Hepatocyte (in vitro differentiated cells): ENCODE measurements at regions not wholly inside any gene's neighbourhood (a gene's known extent, or its start where the extent isn't known, plus 50 kb on each side); places are given as distances from the start of the nearest gene placed in this dataset.

ENCODE experiments used
- DNase-seq: peaks from one replicate; pipeline ENCODE4 v3.0.0-alpha.2; 2016; ENCODE audit warnings: low spot score
- H2AFZ ChIP-seq: fragments of 200-600 bp; sonication (generic); 2 replicates; pipeline ENCODE4 v1.6.0; 2016; ENCODE audit warnings: antibody characterized with exemption, mild to moderate bottlenecking
- H3K27ac ChIP-seq: fragments of 200-600 bp; sonication (generic); 2 replicates; pipeline ENCODE4 v1.5.1; 2016; ENCODE audit warnings: mild to moderate bottlenecking
- H3K27me3 ChIP-seq: fragments of 200-600 bp; sonication (generic); 2 replicates; pipeline ENCODE4 v1.6.1; 2016
- H3K36me3 ChIP-seq: fragments of 200-600 bp; sonication (generic); replicated peaks from 2 replicates; pipeline ENCODE4 v1.5.1; 2016; ENCODE audit warnings: low read depth; ENCODE audit not compliant: insufficient read depth
- H3K4me1 ChIP-seq: fragments of 200-600 bp; sonication (generic); 2 replicates; pipeline ENCODE4 v1.5.1; 2016; ENCODE audit warnings: mild to moderate bottlenecking, moderate library complexity; ENCODE audit not compliant: insufficient read depth
- H3K4me2 ChIP-seq: fragments of 200-600 bp; sonication (generic); 2 replicates; pipeline ENCODE4 v1.6.0; 2016
- H3K4me3 ChIP-seq: fragments of 200-600 bp; sonication (generic); 2 replicates; pipeline ENCODE4 v1.5.1; 2016; ENCODE audit warnings: mild to moderate bottlenecking
- H3K79me2 ChIP-seq: fragments of 200-600 bp; sonication (generic); 2 replicates; pipeline ENCODE4 v1.6.0; 2017; ENCODE audit warnings: mild to moderate bottlenecking
- H3K9me2 ChIP-seq: fragments of 200-600 bp; sonication (generic); replicated peaks from 2 replicates; pipeline ENCODE4 v1.6.0; 2017; ENCODE audit warnings: mild to moderate bottlenecking; ENCODE audit not compliant: insufficient read depth
- H3K9me3 ChIP-seq: fragments of 200-600 bp; sonication (generic); 2 replicates; pipeline ENCODE4 v1.5.1; 2016; ENCODE audit warnings: low read depth, mild to moderate bottlenecking
- H4K20me1 ChIP-seq: fragments of 200-600 bp; sonication (generic); 2 replicates; pipeline ENCODE4 v1.6.0; 2016; ENCODE audit warnings: mild to moderate bottlenecking; ENCODE audit not compliant: insufficient read depth, poor library complexity, severe bottlenecking
- EZH2 ChIP-seq: fragments of 200-600 bp; sonication (generic); IDR thresholded peaks from 2 replicates; pipeline ENCODE4 v1.6.1; 2016; ENCODE audit warnings: antibody characterized with exemption, mild to moderate bottlenecking, borderline replicate concordance
- EZH2phosphoT487 ChIP-seq: fragments of 200-600 bp; sonication (generic); IDR thresholded peaks from one replicate; pipeline ENCODE4 v1.6.1; 2018; ENCODE audit warnings: antibody characterized with exemption, mild to moderate bottlenecking, low read depth, moderate library complexity; ENCODE audit not compliant: unreplicated experiment, severe bottlenecking
- WGBS: methylation state at CpG from one replicate; pipeline ENCODE4 v1.1.6; 2016; ENCODE audit warnings: low lambda C conversion rate; ENCODE audit errors: missing lambda C conversion rate; 5-methylcytosine and 5-hydroxymethylcytosine counted together
- TF ChIP-seq, protein P1 (sequence below): fragments of 200-600 bp; sonication (generic); IDR thresholded peaks from 2 replicates; pipeline ENCODE4 v1.5.1; 2016; ENCODE audit warnings: antibody characterized with exemption, mild to moderate bottlenecking; ENCODE audit not compliant: poor library complexity

DNA sequence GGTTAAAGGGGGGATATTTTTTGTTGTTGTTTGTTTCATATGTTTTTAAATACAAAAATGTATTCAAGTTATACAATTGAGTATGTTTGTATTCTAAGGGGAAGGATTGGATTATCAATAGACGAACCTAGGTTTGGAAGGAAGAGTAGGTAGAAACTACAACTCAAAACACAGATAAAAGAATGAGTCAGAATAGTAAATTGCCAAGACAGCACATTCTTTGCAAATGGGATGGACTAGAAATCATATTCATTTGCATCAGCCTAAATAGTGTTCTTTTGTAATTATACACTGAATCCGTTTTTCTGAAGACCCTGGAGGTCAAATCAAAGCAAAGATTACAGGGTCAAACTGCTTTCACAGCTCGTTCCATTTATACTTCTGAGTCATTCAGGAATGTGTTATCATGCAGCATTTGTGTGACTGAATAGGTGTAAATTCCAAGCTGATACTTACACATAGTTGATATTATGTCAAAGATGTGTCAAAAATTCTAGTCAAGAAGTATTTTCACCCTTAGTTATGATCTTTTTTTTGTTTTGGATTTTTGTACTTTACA, 273.3 kb upstream of the FAT4 start:
- Histone ChIP-seq H3K4me1 (no peaks in the 10 kb centered on the region), H3K36me3 (no peaks in the 10 kb centered on the region), H3K9me2 (no peaks in the 10 kb centered on the region), H3K27ac (no peak overlapping the region), H2AFZ (no peak overlapping the region), H3K4me3 (no peak overlapping the region), H4K20me1 (no peaks in the 10 kb centered on the region), H3K79me2 (no peaks in the 10 kb centered on the region), H3K9me3 (no peaks in the 10 kb centered on the region), H3K27me3 (no peaks in the 10 kb centered on the region), H3K4me2 (no peak overlapping the region)
- DNase-seq = no peak
- 41% methylated on average over 3 of the region's 3 CpGs for WGBS
- TF ChIP-seq EZH2phosphoT487 (no peak), EZH2 (no peak)
- TF ChIP-seq, protein P1, sequence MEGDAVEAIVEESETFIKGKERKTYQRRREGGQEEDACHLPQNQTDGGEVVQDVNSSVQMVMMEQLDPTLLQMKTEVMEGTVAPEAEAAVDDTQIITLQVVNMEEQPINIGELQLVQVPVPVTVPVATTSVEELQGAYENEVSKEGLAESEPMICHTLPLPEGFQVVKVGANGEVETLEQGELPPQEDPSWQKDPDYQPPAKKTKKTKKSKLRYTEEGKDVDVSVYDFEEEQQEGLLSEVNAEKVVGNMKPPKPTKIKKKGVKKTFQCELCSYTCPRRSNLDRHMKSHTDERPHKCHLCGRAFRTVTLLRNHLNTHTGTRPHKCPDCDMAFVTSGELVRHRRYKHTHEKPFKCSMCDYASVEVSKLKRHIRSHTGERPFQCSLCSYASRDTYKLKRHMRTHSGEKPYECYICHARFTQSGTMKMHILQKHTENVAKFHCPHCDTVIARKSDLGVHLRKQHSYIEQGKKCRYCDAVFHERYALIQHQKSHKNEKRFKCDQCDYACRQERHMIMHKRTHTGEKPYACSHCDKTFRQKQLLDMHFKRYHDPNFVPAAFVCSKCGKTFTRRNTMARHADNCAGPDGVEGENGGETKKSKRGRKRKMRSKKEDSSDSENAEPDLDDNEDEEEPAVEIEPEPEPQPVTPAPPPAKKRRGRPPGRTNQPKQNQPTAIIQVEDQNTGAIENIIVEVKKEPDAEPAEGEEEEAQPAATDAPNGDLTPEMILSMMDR = no peak

DNA sequence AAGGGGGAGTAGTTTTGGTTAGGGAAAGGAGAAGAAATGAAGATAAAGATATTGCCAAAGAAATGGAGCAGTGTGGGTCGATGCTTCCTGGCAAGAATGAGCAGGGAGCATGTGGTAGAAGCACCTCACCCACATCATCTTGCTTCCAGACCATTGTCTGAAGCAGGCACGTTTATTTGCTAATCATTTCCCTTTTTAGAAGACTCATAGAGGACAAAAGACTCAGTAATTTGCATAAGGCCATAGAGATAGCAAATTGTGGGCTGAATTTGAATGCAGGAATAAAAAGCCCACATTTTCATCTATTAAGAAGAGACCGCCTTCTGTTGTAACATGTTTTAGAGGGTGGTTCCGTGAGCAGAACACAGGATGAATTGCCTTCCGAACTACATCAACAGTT, 275.2 kb upstream of the FAT4 start:
- 87% methylated on average over 5 of the region's 5 CpGs for WGBS

GRCh38 chr4:125022855-125023501, 291.8 kb upstream of the FAT4 start:
- Histone ChIP-seq H3K79me2 (no peaks in the 10 kb centered on the region), H3K27ac (peak overlapping the region; percentile 22), H2AFZ (no peak overlapping the region), H3K36me3 (no peaks in the 10 kb centered on the region), H4K20me1 (no peaks in the 10 kb centered on the region), H3K27me3 (no peaks in the 10 kb centered on the region), H3K4me1 (no peaks in the 10 kb centered on the region), H3K4me2 (no peak overlapping the region), H3K9me3 (no peaks in the 10 kb centered on the region), H3K9me2 (no peaks in the 10 kb centered on the region), H3K4me3 (no peak overlapping the region)
- TF ChIP-seq, protein P1 = no peak
- no peak for TF ChIP-seq EZH2
- no peak for TF ChIP-seq EZH2phosphoT487
- WGBS = 88% methylated on average over 6 of the region's 6 CpGs
- peak; percentile 13 for DNase-seq

More for the DNA sequence above, 275.2 kb upstream of the FAT4 start:
- Histone ChIP-seq H3K4me3 (no peak overlapping the region), H3K9me3 (no peaks in the 10 kb centered on the region), H2AFZ (no peak overlapping the region), H3K27ac (no peak overlapping the region), H3K4me1 (no peaks in the 10 kb centered on the region), H3K36me3 (no peaks in the 10 kb centered on the region), H3K27me3 (no peaks in the 10 kb centered on the region), H3K4me2 (no peak overlapping the region), H3K9me2 (no peaks in the 10 kb centered on the region), H3K79me2 (no peaks in the 10 kb centered on the region), H4K20me1 (no peaks in the 10 kb centered on the region)
- TF ChIP-seq EZH2 = no peak
- TF ChIP-seq EZH2phosphoT487 = no peak
- TF ChIP-seq, protein P1 = no peak
- DNase-seq = no peak
